ENCODE measurements at regions not wholly inside any gene's neighbourhood (a gene's known extent, or its start where the extent isn't known, plus 50 kb on each side); places are given as distances from the start of the nearest gene placed in this dataset.

DNA sequence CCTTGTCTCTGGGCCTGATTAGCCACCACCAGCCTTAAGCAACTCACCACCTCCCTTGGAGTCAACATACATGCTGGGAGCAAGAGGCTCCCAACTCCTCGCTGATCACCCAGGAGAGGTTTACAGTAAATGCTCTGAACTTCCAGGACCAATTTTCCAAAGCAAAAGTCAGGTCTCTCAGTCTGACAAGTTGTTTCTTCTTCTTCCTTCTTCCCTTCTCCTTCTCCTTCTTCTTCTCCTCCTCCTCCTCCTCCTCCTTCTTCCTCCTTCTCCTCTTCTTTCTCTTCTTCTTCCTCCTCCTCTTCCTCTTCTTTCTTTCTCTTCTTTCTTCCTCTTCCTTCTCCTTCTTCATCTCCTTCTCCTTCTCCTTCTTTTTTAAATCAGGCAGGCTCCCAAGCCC is 148.2 kb downstream of the NECTIN1 start:
- no peak for FAIRE-seq
- DNase-seq: no peak
- H3K4me1 ChIP-seq: peaks cover 5 to 13% (median 6%) of the 10 kb centered on the region in 3 donors
- TF ChIP-seq, protein P1, sequence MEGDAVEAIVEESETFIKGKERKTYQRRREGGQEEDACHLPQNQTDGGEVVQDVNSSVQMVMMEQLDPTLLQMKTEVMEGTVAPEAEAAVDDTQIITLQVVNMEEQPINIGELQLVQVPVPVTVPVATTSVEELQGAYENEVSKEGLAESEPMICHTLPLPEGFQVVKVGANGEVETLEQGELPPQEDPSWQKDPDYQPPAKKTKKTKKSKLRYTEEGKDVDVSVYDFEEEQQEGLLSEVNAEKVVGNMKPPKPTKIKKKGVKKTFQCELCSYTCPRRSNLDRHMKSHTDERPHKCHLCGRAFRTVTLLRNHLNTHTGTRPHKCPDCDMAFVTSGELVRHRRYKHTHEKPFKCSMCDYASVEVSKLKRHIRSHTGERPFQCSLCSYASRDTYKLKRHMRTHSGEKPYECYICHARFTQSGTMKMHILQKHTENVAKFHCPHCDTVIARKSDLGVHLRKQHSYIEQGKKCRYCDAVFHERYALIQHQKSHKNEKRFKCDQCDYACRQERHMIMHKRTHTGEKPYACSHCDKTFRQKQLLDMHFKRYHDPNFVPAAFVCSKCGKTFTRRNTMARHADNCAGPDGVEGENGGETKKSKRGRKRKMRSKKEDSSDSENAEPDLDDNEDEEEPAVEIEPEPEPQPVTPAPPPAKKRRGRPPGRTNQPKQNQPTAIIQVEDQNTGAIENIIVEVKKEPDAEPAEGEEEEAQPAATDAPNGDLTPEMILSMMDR (IDR thresholded peaks at IDR 0.05): no peak
- H3K27ac ChIP-seq: no peak overlapping the region
- intact Hi-C loops (cut with DNase I): no loop called here
- no peak overlapping the region for H3K4me3 ChIP-seq
- no peaks in the 10 kb centered on the region for H3K27me3 ChIP-seq
- no peaks in the 10 kb centered on the region for H3K9me3 ChIP-seq
- 94% methylated on average over 1 of the region's 1 CpG for WGBS, 2 donors
- no peak for ATAC-seq
- H3K36me3 ChIP-seq: no peaks in the 10 kb centered on the region

DNA sequence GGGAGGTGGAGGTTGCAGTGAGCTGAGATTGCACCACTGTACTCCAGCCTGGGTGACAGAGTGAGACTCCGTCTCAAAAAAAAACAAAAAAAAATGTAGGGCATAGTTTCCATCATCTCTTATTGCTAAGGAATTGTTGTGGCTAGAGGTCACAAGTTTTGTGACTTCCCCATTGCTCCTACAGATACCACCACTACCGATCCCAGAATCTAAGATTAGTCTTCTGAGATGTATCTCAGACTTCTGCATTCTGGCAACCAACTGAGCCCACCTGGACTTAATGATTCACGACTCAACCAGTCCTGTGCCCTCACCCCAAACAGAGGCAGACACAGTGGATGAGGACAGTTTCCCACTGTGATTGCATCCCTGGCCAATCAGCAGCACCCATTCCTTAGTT is 148.9 kb downstream of the NECTIN1 start:
- 90 to 97% methylated on average over 3 of the region's 3 CpGs for WGBS, 2 donors
- ATAC-seq: no peak
- Histone ChIP-seq H3K27me3 (no peaks in the 10 kb centered on the region), H3K9me3 (no peaks in the 10 kb centered on the region), H3K27ac (no peak overlapping the region), H3K4me3 (no peak overlapping the region), H3K36me3 (no peaks in the 10 kb centered on the region), H3K4me1 (peaks cover under 1 to 7% (median 5%) of the 10 kb centered on the region in 3 donors)
- no peak for DNase-seq
- FAIRE-seq: no peak
- TF ChIP-seq, protein P1 (IDR thresholded peaks at IDR 0.05): no peak
- intact Hi-C loops (cut with DNase I): no loop called here

DNA sequence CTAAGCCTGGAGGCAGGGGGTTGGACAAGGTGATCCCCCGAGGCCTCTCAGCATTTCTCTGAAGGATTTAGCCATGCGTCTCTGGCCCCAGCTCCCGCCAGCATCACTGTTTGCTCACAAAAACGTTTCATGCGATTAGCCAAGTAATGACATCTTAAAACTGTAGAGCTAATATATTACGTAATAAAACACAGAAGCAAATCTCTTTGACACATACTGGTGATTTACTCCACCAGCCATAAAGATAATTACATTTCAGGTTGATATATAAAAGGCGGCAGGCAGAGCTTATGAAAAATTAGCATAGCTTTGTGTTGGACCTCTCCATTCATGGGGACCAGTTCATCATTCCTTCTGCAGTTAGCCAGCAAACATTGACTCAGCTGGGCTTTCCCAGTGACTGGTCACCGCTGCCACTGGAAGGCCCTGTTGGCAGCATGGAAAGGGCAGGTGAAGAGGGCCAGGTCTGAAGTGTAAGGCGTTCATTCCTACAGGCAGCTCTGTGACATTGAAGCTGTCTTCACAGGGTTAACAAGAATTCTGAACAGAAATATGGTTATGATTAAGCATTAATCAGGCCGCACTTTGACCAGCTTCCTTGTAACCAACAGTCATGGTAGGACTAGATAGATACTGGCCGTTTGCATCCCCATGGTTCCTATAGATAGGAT is 150.3 kb downstream of the NECTIN1 start:
- H3K4me1 ChIP-seq: peaks cover 0 to 3% (median 0%) of the 10 kb centered on the region in 3 donors
- TF ChIP-seq, protein P1 (IDR thresholded peaks at IDR 0.05): no peak
- no peaks in the 10 kb centered on the region for H3K27me3 ChIP-seq
- peak; percentile 90 to 98 (median 94) for ATAC-seq
- H3K9me3 ChIP-seq: no peaks in the 10 kb centered on the region
- DNase-seq: peak in 4 of 6 donors; percentile 63 to 74 (median 71)
- intact Hi-C loops (cut with DNase I): no loop called here
- no peak overlapping the region for H3K4me3 ChIP-seq
- no peaks in the 10 kb centered on the region for H3K36me3 ChIP-seq
- WGBS, 2 donors: 29% methylated on average over 11 of the region's 11 CpGs
- no peak for FAIRE-seq
- H3K27ac ChIP-seq: peak overlapping the region in 1 of 4 donors; percentile 18

DNA sequence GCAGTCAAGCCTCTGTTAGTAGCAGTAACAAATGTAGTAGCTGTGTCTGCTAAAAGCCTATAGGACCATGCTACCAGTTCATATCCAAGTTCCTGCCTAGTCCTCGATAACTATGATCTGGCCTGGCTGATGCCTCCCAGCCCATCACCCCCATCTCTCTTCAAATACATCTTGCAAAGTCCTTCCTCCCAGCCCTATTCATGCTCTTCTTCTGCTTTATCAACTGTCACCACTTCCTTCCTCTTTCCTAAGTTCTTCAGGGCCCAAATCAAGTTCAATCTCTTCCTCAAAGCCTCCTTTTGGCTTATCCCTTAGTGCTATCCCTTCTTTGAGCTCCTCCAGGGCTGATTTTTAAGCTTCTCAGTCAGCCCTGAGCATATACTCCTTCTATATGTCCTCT is 150.9 kb upstream of the THY1 start:
- H3K36me3 ChIP-seq: no peaks in the 10 kb centered on the region
- H3K9me3 ChIP-seq: no peaks in the 10 kb centered on the region
- H3K4me1 ChIP-seq: peaks cover 0 to 3% (median 0%) of the 10 kb centered on the region in 3 donors
- ATAC-seq: peak in 2 of 4 donors; percentile 16 to 40
- FAIRE-seq: no peak
- 84 to 92% methylated on average over 1 of the region's 1 CpG for WGBS, 2 donors
- intact Hi-C loops (cut with DNase I): no loop called here
- TF ChIP-seq, protein P1 (IDR thresholded peaks at IDR 0.05): no peak
- no peaks in the 10 kb centered on the region for H3K27me3 ChIP-seq
- no peak overlapping the region for H3K4me3 ChIP-seq
- no peak for DNase-seq
- no peak overlapping the region for H3K27ac ChIP-seq

Measured in pancreas (tissue), 10 donors.